WTC11 (cell line): ENCODE measurements at regions not wholly inside any gene's neighbourhood (a gene's known extent, or its start where the extent isn't known, plus 50 kb on each side); places are given as distances from the start of the nearest gene placed in this dataset.

ENCODE experiments used
- ETV6 ChIP-seq: sonication (generic); formaldehyde crosslinking; IDR thresholded peaks from 2 replicates; pipeline ENCODE4 v1.8.1; 2022; ENCODE audit warnings: mild to moderate bottlenecking, missing genetic modification reagents
- FOXJ3 ChIP-seq: sonication (generic); formaldehyde crosslinking; IDR thresholded peaks from 2 replicates; pipeline ENCODE4 v1.9.0; 2021; ENCODE audit warnings: missing genetic modification reagents, mild to moderate bottlenecking, borderline replicate concordance
- IRF2 ChIP-seq: sonication (generic); formaldehyde crosslinking; IDR thresholded peaks from 2 replicates; pipeline ENCODE4 v1.8.0; 2022; ENCODE audit warnings: low read depth, missing genetic modification reagents, borderline replicate concordance
- KAT7 ChIP-seq: sonication (generic); formaldehyde crosslinking; IDR thresholded peaks from 2 replicates; pipeline ENCODE4 v1.8.1; 2023; ENCODE audit warnings: missing genetic modification reagents, mild to moderate bottlenecking, borderline replicate concordance
- MYBL2 ChIP-seq: sonication (generic); formaldehyde crosslinking; IDR thresholded peaks from 2 replicates; pipeline ENCODE4 v1.8.1; 2023; ENCODE audit warnings: mild to moderate bottlenecking, moderate library complexity, missing genetic modification reagents
- RORB ChIP-seq: fragments of 250-450 bp; sonication (Bioruptor Pico); IDR thresholded peaks from 2 replicates; pipeline ENCODE4 v1.9.0; 2021; ENCODE audit warnings: mild to moderate bottlenecking
- SP1 ChIP-seq: sonication (generic); formaldehyde crosslinking; conservative IDR thresholded peaks from 2 replicates; pipeline ENCODE4 v1.8.1; 2022; ENCODE audit warnings: missing genetic modification reagents
- ZNF232 ChIP-seq: sonication (generic); formaldehyde crosslinking; IDR thresholded peaks from 2 replicates; pipeline ENCODE4 v1.8.0; 2022; ENCODE audit warnings: mild to moderate bottlenecking, missing genetic modification reagents
- TF ChIP-seq, protein P1 (sequence below): fragments of 200-600 bp; IDR thresholded peaks from 2 replicates; pipeline ENCODE4 v1.8.0; 2022; ENCODE audit warnings: antibody characterized with exemption
- TF ChIP-seq, protein P2 (sequence below): sonication (generic); formaldehyde crosslinking; IDR thresholded peaks from 2 replicates; pipeline ENCODE4 v1.8.1; 2022; ENCODE audit warnings: mild to moderate bottlenecking, moderate library complexity, missing genetic modification reagents
- TF ChIP-seq, protein P3 (sequence below): sonication (generic); formaldehyde crosslinking; IDR thresholded peaks from 2 replicates; pipeline ENCODE4 v1.8.1; 2022; ENCODE audit warnings: missing genetic modification reagents, borderline replicate concordance
- TF ChIP-seq, protein P4 (sequence below): sonication (generic); formaldehyde crosslinking; IDR thresholded peaks from 2 replicates; pipeline ENCODE4 v1.8.0; 2022; ENCODE audit warnings: mild to moderate bottlenecking, missing genetic modification reagents
- TF ChIP-seq, protein P5 (sequence below): sonication (generic); formaldehyde crosslinking; IDR thresholded peaks from 2 replicates; pipeline ENCODE4 v1.8.1; 2022; ENCODE audit warnings: low read depth, mild to moderate bottlenecking, moderate library complexity, missing genetic modification reagents, borderline replicate concordance

DNA sequence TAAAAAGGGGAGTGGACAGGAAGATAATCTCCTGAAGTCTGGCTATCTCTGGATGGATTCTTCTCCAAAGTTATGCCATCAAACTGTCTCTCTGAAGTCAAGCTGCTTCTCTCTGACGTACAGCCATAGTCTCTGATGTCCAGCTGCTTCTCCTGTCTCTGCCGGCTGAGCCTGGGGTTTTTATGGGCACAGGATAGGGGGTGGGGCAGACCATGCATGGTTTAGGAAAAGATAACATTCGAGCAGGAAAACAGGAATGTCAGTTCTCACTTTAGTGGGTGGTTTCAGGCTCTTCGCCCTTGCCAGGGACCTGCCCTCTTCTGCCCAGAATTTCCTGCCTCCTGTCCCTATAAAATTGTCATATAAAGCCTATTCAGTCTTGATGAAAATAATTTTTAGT, 110.9 kb upstream of the ROBO1 start:
- TF ChIP-seq, protein P1, sequence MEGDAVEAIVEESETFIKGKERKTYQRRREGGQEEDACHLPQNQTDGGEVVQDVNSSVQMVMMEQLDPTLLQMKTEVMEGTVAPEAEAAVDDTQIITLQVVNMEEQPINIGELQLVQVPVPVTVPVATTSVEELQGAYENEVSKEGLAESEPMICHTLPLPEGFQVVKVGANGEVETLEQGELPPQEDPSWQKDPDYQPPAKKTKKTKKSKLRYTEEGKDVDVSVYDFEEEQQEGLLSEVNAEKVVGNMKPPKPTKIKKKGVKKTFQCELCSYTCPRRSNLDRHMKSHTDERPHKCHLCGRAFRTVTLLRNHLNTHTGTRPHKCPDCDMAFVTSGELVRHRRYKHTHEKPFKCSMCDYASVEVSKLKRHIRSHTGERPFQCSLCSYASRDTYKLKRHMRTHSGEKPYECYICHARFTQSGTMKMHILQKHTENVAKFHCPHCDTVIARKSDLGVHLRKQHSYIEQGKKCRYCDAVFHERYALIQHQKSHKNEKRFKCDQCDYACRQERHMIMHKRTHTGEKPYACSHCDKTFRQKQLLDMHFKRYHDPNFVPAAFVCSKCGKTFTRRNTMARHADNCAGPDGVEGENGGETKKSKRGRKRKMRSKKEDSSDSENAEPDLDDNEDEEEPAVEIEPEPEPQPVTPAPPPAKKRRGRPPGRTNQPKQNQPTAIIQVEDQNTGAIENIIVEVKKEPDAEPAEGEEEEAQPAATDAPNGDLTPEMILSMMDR, result no peak
- no peak for TF ChIP-seq SP1 (CRISPR knock-in tag)
- TF ChIP-seq IRF2 (CRISPR knock-in tag), result no peak
- TF ChIP-seq, protein P2, sequence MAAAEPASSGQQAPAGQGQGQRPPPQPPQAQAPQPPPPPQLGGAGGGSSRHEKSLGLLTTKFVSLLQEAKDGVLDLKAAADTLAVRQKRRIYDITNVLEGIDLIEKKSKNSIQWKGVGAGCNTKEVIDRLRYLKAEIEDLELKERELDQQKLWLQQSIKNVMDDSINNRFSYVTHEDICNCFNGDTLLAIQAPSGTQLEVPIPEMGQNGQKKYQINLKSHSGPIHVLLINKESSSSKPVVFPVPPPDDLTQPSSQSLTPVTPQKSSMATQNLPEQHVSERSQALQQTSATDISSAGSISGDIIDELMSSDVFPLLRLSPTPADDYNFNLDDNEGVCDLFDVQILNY (CRISPR knock-in tag), result no peak
- no peak for TF ChIP-seq ZNF232
- TF ChIP-seq, protein P3, sequence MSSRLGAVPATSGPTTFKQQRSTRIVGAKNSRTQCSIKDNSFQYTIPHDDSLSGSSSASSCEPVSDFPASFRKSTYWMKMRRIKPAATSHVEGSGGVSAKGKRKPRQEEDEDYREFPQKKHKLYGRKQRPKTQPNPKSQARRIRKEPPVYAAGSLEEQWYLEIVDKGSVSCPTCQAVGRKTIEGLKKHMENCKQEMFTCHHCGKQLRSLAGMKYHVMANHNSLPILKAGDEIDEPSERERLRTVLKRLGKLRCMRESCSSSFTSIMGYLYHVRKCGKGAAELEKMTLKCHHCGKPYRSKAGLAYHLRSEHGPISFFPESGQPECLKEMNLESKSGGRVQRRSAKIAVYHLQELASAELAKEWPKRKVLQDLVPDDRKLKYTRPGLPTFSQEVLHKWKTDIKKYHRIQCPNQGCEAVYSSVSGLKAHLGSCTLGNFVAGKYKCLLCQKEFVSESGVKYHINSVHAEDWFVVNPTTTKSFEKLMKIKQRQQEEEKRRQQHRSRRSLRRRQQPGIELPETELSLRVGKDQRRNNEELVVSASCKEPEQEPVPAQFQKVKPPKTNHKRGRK, result no peak
- TF ChIP-seq KAT7 (CRISPR knock-in tag), result no peak
- TF ChIP-seq, protein P4, sequence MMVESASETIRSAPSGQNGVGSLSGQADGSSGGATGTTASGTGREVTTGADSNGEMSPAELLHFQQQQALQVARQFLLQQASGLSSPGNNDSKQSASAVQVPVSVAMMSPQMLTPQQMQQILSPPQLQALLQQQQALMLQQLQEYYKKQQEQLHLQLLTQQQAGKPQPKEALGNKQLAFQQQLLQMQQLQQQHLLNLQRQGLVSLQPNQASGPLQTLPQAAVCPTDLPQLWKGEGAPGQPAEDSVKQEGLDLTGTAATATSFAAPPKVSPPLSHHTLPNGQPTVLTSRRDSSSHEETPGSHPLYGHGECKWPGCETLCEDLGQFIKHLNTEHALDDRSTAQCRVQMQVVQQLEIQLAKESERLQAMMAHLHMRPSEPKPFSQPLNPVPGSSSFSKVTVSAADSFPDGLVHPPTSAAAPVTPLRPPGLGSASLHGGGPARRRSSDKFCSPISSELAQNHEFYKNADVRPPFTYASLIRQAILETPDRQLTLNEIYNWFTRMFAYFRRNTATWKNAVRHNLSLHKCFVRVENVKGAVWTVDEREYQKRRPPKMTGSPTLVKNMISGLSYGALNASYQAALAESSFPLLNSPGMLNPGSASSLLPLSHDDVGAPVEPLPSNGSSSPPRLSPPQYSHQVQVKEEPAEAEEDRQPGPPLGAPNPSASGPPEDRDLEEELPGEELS (CRISPR knock-in tag), result no peak
- TF ChIP-seq MYBL2 (CRISPR knock-in tag), result no peak
- TF ChIP-seq FOXJ3 (CRISPR knock-in tag), result no peak
- no peak for TF ChIP-seq RORB (CRISPR knock-in tag)
- TF ChIP-seq ETV6 (CRISPR knock-in tag), result no peak
- TF ChIP-seq, protein P5, sequence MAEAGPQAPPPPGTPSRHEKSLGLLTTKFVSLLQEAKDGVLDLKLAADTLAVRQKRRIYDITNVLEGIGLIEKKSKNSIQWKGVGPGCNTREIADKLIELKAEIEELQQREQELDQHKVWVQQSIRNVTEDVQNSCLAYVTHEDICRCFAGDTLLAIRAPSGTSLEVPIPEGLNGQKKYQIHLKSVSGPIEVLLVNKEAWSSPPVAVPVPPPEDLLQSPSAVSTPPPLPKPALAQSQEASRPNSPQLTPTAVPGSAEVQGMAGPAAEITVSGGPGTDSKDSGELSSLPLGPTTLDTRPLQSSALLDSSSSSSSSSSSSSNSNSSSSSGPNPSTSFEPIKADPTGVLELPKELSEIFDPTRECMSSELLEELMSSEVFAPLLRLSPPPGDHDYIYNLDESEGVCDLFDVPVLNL (CRISPR knock-in tag), result no peak
